Activated T-cell treated with anti-CD3 and anti-CD28 coated beads, Interleukin-2, amount 50 U/mL, for 24 hours (primary cell): ENCODE measurements at regions not wholly inside any gene's neighbourhood (a gene's known extent, or its start where the extent isn't known, plus 50 kb on each side); places are given as distances from the start of the nearest gene placed in this dataset.

Source experiments
- DNase-seq: peaks from one replicate; pipeline ENCODE4 v3.0.0-alpha.2; 2020
- H3K27ac Mint-ChIP-seq: 2 replicates; pipeline ENCODE4 v1.8.0; 2020; ENCODE audit warnings: mild to moderate bottlenecking, mixed read lengths
- H3K27me3 Mint-ChIP-seq: 2 replicates; pipeline ENCODE4 v1.8.0; 2020; ENCODE audit warnings: mixed read lengths
- H3K36me3 Mint-ChIP-seq: 2 replicates; pipeline ENCODE4 v1.8.0; 2020; ENCODE audit warnings: low read depth, mixed read lengths
- H3K4me1 Mint-ChIP-seq: 2 replicates; pipeline ENCODE4 v1.8.0; 2020; ENCODE audit warnings: low read depth, mixed read lengths
- H3K4me3 Mint-ChIP-seq: 2 replicates; pipeline ENCODE4 v1.8.0; 2020; ENCODE audit warnings: mild to moderate bottlenecking, moderate library complexity, mixed read lengths
- H3K9me3 Mint-ChIP-seq: 2 replicates; pipeline ENCODE4 v1.8.0; 2020; ENCODE audit warnings: mixed read lengths

DNA sequence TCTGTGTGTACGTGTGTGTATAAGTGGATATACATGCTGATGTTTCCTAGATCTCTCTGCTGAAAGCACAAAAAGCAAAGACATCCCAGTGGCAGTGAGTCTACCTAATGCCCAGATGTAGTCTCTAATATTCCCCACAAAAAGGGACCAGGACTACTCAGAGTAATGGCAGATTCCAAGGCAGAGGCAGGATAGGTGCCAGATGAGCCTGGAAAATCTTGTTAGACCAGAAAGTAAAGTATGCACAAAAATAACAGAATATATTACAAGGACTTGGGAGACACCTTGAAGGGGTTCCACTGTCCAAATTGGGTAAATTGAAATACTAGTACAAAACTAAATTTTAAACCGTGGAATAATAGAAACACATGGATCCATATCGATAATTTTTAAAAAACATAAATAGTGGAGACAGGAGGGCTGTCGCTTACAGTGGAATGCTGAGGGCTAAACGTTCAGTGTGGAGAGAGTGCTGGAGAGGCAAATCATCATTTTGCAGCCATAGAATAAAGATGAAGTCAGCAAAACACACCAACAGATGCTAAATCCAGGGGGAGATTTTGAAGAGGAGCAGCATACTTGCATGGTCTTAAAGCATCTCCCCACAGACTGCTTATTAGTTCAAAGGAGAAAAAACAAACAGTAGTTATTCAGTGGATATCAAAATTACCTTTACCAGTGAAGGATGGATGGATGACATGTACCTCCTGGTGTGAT, 123.4 kb upstream of the TSPAN5 start:
- DNase-seq, result no peak
- no peaks in the 10 kb centered on the region for H3K36me3 Mint-ChIP-seq
- no peaks in the 10 kb centered on the region for H3K4me1 Mint-ChIP-seq
- H3K27ac Mint-ChIP-seq, result no peak overlapping the region
- H3K9me3 Mint-ChIP-seq, result no peaks in the 10 kb centered on the region
- no peak overlapping the region for H3K4me3 Mint-ChIP-seq
- H3K27me3 Mint-ChIP-seq, result no peaks in the 10 kb centered on the region

DNA sequence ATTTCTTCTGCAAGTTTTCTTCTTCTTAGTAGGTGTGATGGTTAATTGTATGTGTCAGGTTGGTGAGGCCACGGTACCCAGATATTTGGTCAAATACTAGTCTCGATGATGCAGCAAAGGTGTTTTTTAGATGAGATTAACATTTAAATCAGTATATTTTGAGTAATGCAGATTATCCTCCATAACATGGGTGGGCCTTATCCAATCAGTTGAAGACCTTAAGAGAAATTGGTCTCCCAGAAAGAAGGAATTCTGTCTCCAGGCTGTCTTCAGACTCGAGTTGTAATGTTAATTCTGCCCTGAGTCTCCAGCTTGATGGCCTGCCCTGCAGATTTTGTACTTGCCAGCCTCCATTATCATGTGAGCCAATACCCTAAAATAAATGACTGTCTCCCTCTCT, 122.5 kb upstream of the TSPAN5 start:
- H3K36me3 Mint-ChIP-seq, result no peaks in the 10 kb centered on the region
- no peaks in the 10 kb centered on the region for H3K27me3 Mint-ChIP-seq
- H3K9me3 Mint-ChIP-seq, result no peaks in the 10 kb centered on the region
- H3K4me3 Mint-ChIP-seq, result no peak overlapping the region
- no peak for DNase-seq
- no peak overlapping the region for H3K27ac Mint-ChIP-seq
- H3K4me1 Mint-ChIP-seq, result no peaks in the 10 kb centered on the region

DNA sequence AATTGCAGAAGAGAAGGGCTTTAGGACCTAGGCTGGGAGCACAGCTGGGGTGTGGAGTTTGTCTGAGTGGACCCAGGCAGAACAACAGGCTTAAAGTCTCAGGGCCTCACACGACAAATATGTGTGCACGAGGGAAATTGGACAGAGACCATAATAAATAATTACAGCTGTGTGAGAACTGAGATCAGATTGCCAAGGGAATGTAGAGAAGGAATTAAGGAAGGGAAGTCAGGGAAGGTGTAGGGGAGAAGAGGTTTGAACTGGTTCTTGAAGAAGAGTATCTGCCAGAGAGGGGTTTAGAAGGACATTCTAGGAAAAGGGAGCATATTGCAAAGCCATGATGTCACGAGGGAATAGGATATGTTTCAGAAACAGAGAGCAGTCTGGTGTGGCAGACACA, 120.7 kb upstream of the TSPAN5 start:
- DNase-seq, result no peak
- no peaks in the 10 kb centered on the region for H3K9me3 Mint-ChIP-seq
- no peaks in the 10 kb centered on the region for H3K27me3 Mint-ChIP-seq
- H3K36me3 Mint-ChIP-seq, result no peaks in the 10 kb centered on the region
- H3K4me3 Mint-ChIP-seq, result no peak overlapping the region
- no peak overlapping the region for H3K27ac Mint-ChIP-seq
- H3K4me1 Mint-ChIP-seq, result no peaks in the 10 kb centered on the region

DNA sequence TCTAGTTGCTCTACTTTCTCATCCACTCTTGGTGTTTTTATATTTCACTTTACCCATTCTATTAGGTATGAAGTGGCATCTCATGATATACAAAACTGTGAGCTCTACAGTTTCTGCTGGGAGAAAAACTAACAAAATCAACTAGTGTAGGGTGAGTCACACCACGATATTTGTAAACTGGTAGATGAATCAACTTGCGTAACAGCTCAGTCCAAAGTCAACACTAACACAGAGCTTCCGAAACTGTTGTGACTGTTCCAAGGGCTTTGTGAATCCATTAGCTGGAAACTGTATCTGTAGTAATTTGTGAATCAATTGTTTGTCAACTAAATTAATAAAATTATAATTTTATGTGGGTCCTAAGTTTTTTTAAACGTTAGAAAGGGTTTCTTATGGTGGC, 119.8 kb upstream of the TSPAN5 start:
- Mint-ChIP-seq H3K27me3 (no peaks in the 10 kb centered on the region), H3K36me3 (no peaks in the 10 kb centered on the region), H3K4me1 (no peaks in the 10 kb centered on the region), H3K27ac (no peak overlapping the region), H3K9me3 (no peaks in the 10 kb centered on the region), H3K4me3 (no peak overlapping the region)
- DNase-seq, result no peak

DNA sequence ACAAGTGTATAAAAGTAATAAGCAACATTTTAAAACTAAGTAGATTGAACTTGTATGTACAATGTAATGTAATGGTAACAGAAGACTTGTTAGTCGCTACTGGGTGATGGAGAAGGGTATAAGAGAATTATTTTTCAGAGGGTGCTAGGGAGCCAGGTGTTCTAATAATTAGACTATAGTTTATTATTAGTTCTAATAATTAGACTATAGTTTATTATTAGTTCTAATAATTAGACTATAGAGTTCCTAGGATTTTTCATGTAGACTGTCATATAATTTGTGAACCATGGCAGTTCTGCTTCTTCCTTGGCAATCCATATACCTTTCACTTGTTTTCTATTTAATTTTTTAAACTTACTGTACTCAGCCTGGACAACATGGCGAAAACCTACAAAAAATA, 117.3 kb upstream of the TSPAN5 start:
- no peaks in the 10 kb centered on the region for H3K9me3 Mint-ChIP-seq
- H3K27ac Mint-ChIP-seq, result no peak overlapping the region
- H3K36me3 Mint-ChIP-seq, result no peaks in the 10 kb centered on the region
- DNase-seq, result no peak
- H3K4me1 Mint-ChIP-seq, result peaks cover 6% of the 10 kb centered on the region
- H3K27me3 Mint-ChIP-seq, result no peaks in the 10 kb centered on the region
- H3K4me3 Mint-ChIP-seq, result no peak overlapping the region

DNA sequence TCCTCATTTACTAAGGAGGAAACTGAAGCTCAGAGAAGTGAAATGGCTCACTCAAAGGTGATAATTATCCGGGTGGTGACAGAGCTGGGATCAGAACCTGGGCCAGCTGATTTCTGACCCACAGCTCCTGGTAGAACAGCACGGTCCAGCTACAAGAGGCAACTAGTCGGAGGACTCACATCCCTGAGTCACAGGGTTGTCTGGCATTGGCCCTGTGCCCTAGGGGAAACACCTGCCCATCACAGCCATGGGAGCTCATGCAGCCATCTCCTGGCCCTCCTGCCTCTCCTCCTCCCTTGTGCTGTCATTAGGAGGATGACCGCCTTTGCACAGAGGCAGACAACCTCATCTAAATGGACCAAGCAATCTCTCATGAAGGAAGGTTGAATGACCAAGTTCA, 115.2 kb upstream of the TSPAN5 start:
- no peaks in the 10 kb centered on the region for H3K27me3 Mint-ChIP-seq
- H3K4me3 Mint-ChIP-seq, result no peak overlapping the region
- no peak for DNase-seq
- peaks cover 6% of the 10 kb centered on the region for H3K4me1 Mint-ChIP-seq
- H3K27ac Mint-ChIP-seq, result no peak overlapping the region
- H3K9me3 Mint-ChIP-seq, result peaks cover 13% of the 10 kb centered on the region
- peaks cover 1% of the 10 kb centered on the region for H3K36me3 Mint-ChIP-seq

DNA sequence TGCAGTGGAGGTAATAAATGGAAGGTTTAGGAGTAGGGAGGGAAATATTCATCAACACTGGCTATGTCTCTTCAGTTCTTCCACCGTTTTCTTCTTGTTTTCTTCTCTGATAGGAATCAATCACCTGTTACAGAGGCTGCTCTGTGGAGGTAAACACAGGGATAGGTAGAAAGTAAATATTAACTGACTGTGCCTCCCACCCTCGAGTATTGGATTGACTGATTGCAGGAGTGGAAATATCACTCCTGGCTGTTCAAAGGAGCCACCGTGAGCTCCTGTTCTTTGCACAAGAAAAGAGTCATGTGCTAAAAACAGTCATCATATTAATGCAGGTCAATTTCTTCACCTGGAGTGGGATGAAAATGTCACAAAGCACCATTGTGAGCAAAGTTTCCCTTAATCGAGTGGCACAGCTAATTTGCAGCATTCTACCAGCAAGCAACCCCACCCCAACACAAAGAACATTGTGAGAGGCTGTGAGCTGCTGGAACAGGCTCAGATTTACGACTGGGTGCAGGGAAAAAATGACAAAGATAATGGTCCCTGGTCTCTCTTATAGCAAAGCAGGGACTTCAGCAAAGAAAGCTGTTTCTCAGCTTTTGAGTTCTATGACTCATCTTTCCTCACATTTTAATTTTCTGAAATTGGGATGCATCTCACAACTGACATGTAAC, 113.7 kb upstream of the TSPAN5 start:
- Mint-ChIP-seq H3K9me3 (peaks cover 13% of the 10 kb centered on the region), H3K27ac (no peak overlapping the region), H3K4me3 (no peak overlapping the region), H3K36me3 (peaks cover 1% of the 10 kb centered on the region), H3K27me3 (no peaks in the 10 kb centered on the region), H3K4me1 (peaks cover 6% of the 10 kb centered on the region)
- no peak for DNase-seq

DNA sequence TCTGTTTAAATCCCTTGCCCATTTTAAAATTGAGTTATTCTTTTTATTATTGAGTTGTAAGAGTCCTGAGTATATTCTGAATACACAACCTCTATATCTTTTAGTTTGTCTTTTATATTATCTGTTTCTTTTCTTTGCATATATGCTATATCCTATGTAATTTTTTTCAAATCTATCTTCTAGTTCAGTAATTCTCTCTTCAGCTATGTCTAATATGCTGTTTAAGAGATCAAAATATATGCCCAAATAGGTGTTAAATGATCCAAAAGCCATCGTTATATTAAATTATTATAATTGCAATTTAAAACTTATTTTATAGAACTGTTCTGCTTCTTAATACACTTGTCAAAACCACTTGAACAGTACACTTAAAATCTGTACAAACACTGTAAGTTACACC, 107.4 kb upstream of the TSPAN5 start:
- H3K27me3 Mint-ChIP-seq, result no peaks in the 10 kb centered on the region
- peaks cover 5% of the 10 kb centered on the region for H3K36me3 Mint-ChIP-seq

DNA sequence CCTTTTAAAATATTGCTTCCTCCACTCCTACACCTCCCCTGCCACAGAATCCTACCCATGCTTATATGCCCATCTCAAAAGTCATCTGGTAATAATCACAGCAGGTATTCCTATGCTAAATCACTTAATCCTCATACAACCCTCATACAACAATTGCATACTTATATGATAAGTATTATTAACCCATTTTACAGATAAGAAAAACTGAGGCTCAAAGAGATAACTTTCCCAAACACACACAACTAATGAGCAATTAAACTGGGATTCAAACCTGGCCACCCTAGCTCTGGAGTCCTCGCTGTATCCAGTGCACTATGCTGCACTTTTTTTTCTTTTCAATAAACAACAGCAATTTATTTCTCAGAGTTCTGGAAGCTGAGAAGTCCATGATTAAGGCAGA, 99.8 kb upstream of the TSPAN5 start:
- Mint-ChIP-seq H3K27ac (no peak overlapping the region), H3K9me3 (no peaks in the 10 kb centered on the region), H3K4me1 (peaks cover 3% of the 10 kb centered on the region), H3K36me3 (no peaks in the 10 kb centered on the region), H3K4me3 (no peak overlapping the region), H3K27me3 (no peaks in the 10 kb centered on the region)
- DNase-seq, result no peak

More for the DNA sequence above, 107.4 kb upstream of the TSPAN5 start:
- H3K9me3 Mint-ChIP-seq, result peaks cover 28% of the 10 kb centered on the region
- no peak for DNase-seq
- no peak overlapping the region for H3K4me3 Mint-ChIP-seq
- H3K4me1 Mint-ChIP-seq, result no peaks in the 10 kb centered on the region
- H3K27ac Mint-ChIP-seq, result no peak overlapping the region

DNA sequence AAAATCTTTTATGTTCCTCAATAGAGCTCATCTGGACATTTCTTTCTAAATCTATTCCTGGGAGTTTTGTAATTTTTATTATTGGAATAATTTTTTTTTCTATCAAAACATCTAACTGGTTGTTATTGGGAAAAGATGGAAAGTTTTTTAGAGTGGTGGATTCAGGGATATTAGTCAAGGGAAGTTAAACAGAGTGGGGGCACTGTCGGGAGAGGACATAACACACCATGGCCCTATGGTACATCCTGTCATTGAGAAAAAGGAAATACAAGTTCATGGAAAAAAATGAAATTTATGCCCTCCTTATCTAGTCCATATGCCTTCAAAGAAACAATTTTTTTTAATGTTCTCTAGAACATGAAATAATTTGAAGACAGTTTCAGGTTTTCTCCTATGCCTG, 96.3 kb upstream of the TSPAN5 start:
- H3K4me3 Mint-ChIP-seq, result no peak overlapping the region
- no peaks in the 10 kb centered on the region for H3K27me3 Mint-ChIP-seq
- H3K9me3 Mint-ChIP-seq, result no peaks in the 10 kb centered on the region
- no peaks in the 10 kb centered on the region for H3K36me3 Mint-ChIP-seq
- H3K27ac Mint-ChIP-seq, result no peak overlapping the region
- peaks cover 1% of the 10 kb centered on the region for H3K4me1 Mint-ChIP-seq
- no peak for DNase-seq

DNA sequence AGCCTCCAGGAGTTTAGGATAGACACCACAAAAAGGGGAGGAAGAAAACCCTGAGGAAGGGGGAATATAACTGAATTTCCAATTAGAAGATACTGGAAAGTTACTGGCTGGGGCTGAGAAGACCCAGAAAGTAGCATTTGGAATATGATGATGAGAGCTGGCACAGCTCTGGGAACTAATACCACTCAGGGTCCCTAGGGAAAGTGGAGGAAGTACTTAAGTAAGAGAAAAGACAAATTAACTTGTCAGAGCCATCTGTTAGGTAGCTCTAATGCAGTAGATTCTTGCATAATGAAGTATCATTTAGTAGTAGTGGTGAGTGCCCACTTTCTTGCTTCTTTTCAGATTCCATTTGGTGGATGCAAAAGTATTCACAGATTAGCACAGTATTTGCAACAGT, 90.8 kb upstream of the TSPAN5 start:
- no peaks in the 10 kb centered on the region for H3K27me3 Mint-ChIP-seq
- H3K9me3 Mint-ChIP-seq, result no peaks in the 10 kb centered on the region
- no peak overlapping the region for H3K27ac Mint-ChIP-seq
- DNase-seq, result no peak
- peaks cover under 1% of the 10 kb centered on the region for H3K4me1 Mint-ChIP-seq
- H3K4me3 Mint-ChIP-seq, result no peak overlapping the region
- no peaks in the 10 kb centered on the region for H3K36me3 Mint-ChIP-seq

DNA sequence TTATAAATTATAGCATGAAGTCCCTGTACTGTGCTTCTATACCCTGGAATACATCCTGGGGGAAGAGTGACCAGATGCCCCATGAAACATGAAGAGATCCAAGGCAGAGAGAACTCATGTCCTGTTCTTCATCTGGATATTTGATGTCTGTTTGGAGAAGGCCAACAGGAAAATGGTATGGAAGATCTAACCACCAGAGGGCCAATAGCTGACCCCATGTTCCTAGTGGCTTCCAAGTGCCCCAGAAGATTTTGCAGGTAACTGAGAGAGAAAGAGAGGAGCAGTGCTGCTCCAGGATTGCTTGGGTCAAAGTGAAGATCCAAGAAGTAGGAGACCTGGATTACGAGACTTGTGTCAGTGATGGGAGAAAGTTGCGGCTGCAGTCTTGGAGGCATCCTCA, 90.2 kb upstream of the TSPAN5 start:
- H3K4me1 Mint-ChIP-seq, result peaks cover 2% of the 10 kb centered on the region
- H3K27ac Mint-ChIP-seq, result no peak overlapping the region

DNA sequence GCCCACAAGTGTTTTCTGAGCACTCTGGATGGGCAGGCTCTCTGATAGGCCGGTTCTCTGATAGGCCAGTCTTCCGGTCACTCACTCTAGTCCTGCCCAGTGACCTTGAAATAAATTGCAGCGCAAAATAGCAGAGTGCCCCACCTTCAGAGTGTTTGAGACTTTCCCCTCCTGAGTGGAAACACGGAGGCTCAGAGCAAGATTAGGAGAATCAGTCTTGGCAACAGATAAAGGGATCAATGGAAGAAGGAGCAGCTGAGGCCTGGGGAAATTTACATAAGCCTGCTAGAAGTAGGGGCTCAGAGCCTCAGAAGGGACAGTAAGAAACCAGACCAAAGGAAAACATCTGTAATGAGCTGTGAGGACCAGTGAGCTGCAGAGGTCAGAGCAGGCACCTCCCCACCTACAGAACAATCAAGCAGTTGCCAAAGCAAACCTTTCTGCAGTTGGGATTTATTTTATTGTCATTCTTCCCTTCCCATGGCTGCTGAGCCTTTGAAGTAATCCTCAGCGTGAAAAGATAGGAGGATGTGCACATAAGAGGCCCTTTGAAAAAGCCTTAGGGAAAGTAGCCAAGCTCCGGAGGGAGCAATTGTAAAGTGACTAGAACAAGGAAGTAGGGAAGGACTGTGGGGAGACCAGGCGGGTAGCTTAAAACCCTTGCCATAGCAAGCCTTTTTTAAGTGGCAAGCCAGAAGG, 89.1 kb upstream of the TSPAN5 start:
- H3K4me3 Mint-ChIP-seq, result no peak overlapping the region
- H3K36me3 Mint-ChIP-seq, result no peaks in the 10 kb centered on the region
- H3K4me1 Mint-ChIP-seq, result peaks cover 2% of the 10 kb centered on the region
- H3K27me3 Mint-ChIP-seq, result no peaks in the 10 kb centered on the region
- H3K27ac Mint-ChIP-seq, result no peak overlapping the region
- no peak for DNase-seq
- no peaks in the 10 kb centered on the region for H3K9me3 Mint-ChIP-seq

More for the DNA sequence above, 90.2 kb upstream of the TSPAN5 start:
- Mint-ChIP-seq H3K27me3 (no peaks in the 10 kb centered on the region), H3K9me3 (no peaks in the 10 kb centered on the region), H3K4me3 (no peak overlapping the region), H3K36me3 (no peaks in the 10 kb centered on the region)
- no peak for DNase-seq

DNA sequence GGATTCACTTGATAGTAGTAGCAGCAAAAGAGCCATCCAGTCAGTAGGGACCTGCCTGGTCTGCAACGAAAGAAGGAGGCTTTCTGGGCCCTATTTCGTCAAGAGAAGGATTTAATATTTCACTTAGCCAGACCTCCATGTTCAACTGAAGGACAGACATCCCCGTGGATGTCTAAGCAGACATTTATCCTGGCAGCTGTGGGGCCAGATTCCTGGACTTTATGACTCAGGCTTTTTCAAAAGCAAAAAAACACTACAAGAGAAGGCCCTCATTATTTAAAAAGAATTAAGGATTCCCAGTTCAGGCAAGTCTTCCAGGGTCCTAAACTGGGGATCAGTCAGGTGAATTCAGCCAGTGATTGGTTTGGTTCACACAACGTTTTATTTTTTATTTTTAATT, 88.5 kb upstream of the TSPAN5 start:
- DNase-seq, result no peak
- peaks cover 2% of the 10 kb centered on the region for H3K4me1 Mint-ChIP-seq
- no peaks in the 10 kb centered on the region for H3K36me3 Mint-ChIP-seq
- no peak overlapping the region for H3K4me3 Mint-ChIP-seq
- H3K27ac Mint-ChIP-seq, result no peak overlapping the region
- no peaks in the 10 kb centered on the region for H3K9me3 Mint-ChIP-seq
- H3K27me3 Mint-ChIP-seq, result no peaks in the 10 kb centered on the region

DNA sequence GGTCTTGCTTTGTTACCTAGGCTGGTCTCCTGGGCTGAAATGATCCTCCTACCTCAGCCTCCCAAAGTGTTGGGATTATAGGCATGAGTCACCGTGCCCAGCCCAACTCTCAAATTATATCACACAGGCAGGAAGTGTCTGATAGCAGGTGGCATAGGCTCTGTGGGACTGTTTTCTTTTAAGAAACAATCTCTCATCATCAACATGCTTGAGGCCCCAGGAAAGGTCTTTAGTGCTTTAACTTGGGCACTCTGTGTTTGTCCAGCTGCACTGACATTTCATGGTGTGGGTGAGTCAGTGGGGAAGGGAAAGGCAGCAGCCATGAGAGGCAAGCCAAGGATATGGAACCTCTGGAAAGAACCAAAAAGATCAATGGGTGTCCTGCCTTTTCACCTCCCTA, 88.1 kb upstream of the TSPAN5 start:
- Mint-ChIP-seq H3K36me3 (no peaks in the 10 kb centered on the region), H3K27me3 (no peaks in the 10 kb centered on the region), H3K27ac (no peak overlapping the region), H3K4me3 (no peak overlapping the region), H3K4me1 (peaks cover 2% of the 10 kb centered on the region), H3K9me3 (no peaks in the 10 kb centered on the region)
- DNase-seq, result no peak
